GM21526 (cell line): ENCODE measurements at regions not wholly inside any gene's neighbourhood (a gene's known extent, or its start where the extent isn't known, plus 50 kb on each side); places are given as distances from the start of the nearest gene placed in this dataset.
"Not testable (repeated sequence)": the region's sequence is repeated elsewhere in the genome, so short reads cannot be mapped to it uniquely, and the experiment has no call there.

Experiments used
- ATAC-seq: cut with Tn5 transposase; IDR thresholded peaks from one replicate; pipeline ENCODE4 v1.9.1; 2021; ENCODE audit warnings: moderate library complexity; ENCODE audit not compliant: unreplicated experiment, low FRiP score

GRCh38 chr13:107596306-107596705 is 619.0 kb downstream of the LIG4 start:
- ATAC-seq, result not testable (repeated sequence)

- ATAC-seq, result no peak
Measured at GRCh38 chr13:107590556-107590955, 624.8 kb downstream of the LIG4 start.

GRCh38 chr13:107587681-107588080 is 627.7 kb downstream of the LIG4 start:
- ATAC-seq, result no peak

- no peak for ATAC-seq
Measured at GRCh38 chr13:107586216-107586615, 629.1 kb downstream of the LIG4 start.

GRCh38 chr13:107585469-107586180 is 629.7 kb downstream of the LIG4 start:
- no peak for ATAC-seq

- ATAC-seq, result no peak
Measured at GRCh38 chr13:107582171-107582570, 633.2 kb downstream of the LIG4 start.

- no peak for ATAC-seq
Measured at GRCh38 chr13:107580741-107581412, 634.5 kb downstream of the LIG4 start.

- ATAC-seq, result no peak
Measured at GRCh38 chr13:107576430-107576829, 638.9 kb downstream of the LIG4 start.

- ATAC-seq, result no peak
Measured at GRCh38 chr13:107574517-107575210, 640.7 kb downstream of the LIG4 start.

GRCh38 chr13:107573184-107573583 is 642.2 kb downstream of the LIG4 start:
- ATAC-seq, result no peak

GRCh38 chr13:107572156-107572555 is 643.2 kb downstream of the LIG4 start:
- ATAC-seq, result no peak

GRCh38 chr13:107568181-107568580 is 647.2 kb downstream of the LIG4 start:
- ATAC-seq, result no peak

GRCh38 chr13:107563099-107563925 is 652.0 kb downstream of the LIG4 start:
- ATAC-seq, result no peak

GRCh38 chr13:107562203-107562602 is 653.1 kb downstream of the LIG4 start:
- ATAC-seq, result no peak

GRCh38 chr13:107554460-107554859 is 660.9 kb downstream of the LIG4 start:
- ATAC-seq, result no peak

- no peak for ATAC-seq
Measured at GRCh38 chr13:107553838-107554237, 661.5 kb downstream of the LIG4 start.

GRCh38 chr13:107551521-107551920 is 663.8 kb downstream of the LIG4 start:
- no peak for ATAC-seq

- no peak for ATAC-seq
Measured at GRCh38 chr13:107548338-107548737, 667.0 kb downstream of the LIG4 start.

- no peak for ATAC-seq
Measured at GRCh38 chr13:107545946-107546502, 669.3 kb downstream of the LIG4 start.

GRCh38 chr13:107534548-107534947 is 680.8 kb downstream of the LIG4 start:
- no peak for ATAC-seq
